Caco-2 (cell line): ENCODE measurements at regions not wholly inside any gene's neighbourhood (a gene's known extent, or its start where the extent isn't known, plus 50 kb on each side); places are given as distances from the start of the nearest gene placed in this dataset.

ENCODE experiments used
- BruUV-seq: library from RNA; stranded (reverse); fragments of 400-500 nt; replicated peaks from 2 replicates; lab custom pipeline; 2021; lab: Mats Ljungman, UMichigan
- CTCF ChIA-PET: fragments of 300-600 bp; sonication (Branson Sonifier 250); formaldehyde crosslinking; loops from one replicate; lab custom pipeline; 2022; ENCODE audit warnings: antibody characterized with exemption; lab: Charles Lee
- POLR2A ChIA-PET: fragments of 300-600 bp; sonication (Branson Sonifier 250); formaldehyde crosslinking; loops from one replicate; lab custom pipeline; 2022; ENCODE audit warnings: antibody characterized with exemption; lab: Charles Lee
- DNase-seq, 2 experiments: peaks; one replicate each; pipeline versions ENCODE4 v3.0.0 to v3.0.0-alpha.2; 2020 to 2022
- H3K27me3 ChIP-seq: replicated peaks from 2 replicates; pipeline ENCODE4 v1.6.0; 2011; ENCODE audit warnings: low read length; ENCODE audit not compliant: control insufficient read depth, insufficient read depth
- H3K36me3 ChIP-seq: 2 replicates; pipeline ENCODE4 v1.5.1; 2011; ENCODE audit warnings: low read length; ENCODE audit not compliant: control insufficient read depth, insufficient read depth
- H3K4me1 ChIP-seq: fragments of 250-450 bp; sonication (Bioruptor Pico); 2 replicates; pipeline ENCODE4 v1.5.1; 2020; ENCODE audit warnings: mild to moderate bottlenecking
- H3K4me3 ChIP-seq: 2 replicates; pipeline ENCODE4 v1.5.1; 2011; ENCODE audit warnings: low read depth, mild to moderate bottlenecking, control low read depth, low read length
- H3K9me3 ChIP-seq: fragments of 250-450 bp; sonication (Bioruptor Pico); 2 replicates; pipeline ENCODE4 v1.5.1; 2020; ENCODE audit warnings: mild to moderate bottlenecking, moderate library complexity
- H3K27ac Mint-ChIP-seq: one replicate; pipeline ENCODE4 v1.8.0; 2022; ENCODE audit warnings: mixed read lengths; ENCODE audit not compliant: unreplicated experiment
- H3K27me3 Mint-ChIP-seq: one replicate; pipeline ENCODE4 v1.8.0; 2022; ENCODE audit warnings: mixed read lengths; ENCODE audit not compliant: insufficient read depth, unreplicated experiment
- H3K36me3 Mint-ChIP-seq: one replicate; pipeline ENCODE4 v1.8.0; 2022; ENCODE audit warnings: mild to moderate bottlenecking, mixed read lengths; ENCODE audit not compliant: insufficient read depth, unreplicated experiment
- H3K4me1 Mint-ChIP-seq: one replicate; pipeline ENCODE4 v1.8.0; 2022; ENCODE audit warnings: low read depth, mixed read lengths; ENCODE audit not compliant: unreplicated experiment
- H3K4me3 Mint-ChIP-seq: one replicate; pipeline ENCODE4 v1.8.0; 2022; ENCODE audit warnings: mild to moderate bottlenecking, moderate library complexity, mixed read lengths; ENCODE audit not compliant: unreplicated experiment
- H3K9me3 Mint-ChIP-seq: one replicate; pipeline ENCODE4 v1.8.0; 2022; ENCODE audit warnings: mixed read lengths; ENCODE audit not compliant: unreplicated experiment
- CTCF ChIP-seq, 2 experiments: fragments of 200-600 bp in 1 of 2; IDR thresholded peaks; 1 replicate in 1 of 2; 2 replicates in 1 of 2; pipeline versions ENCODE4 v1.5.1 to v1.8.0; 2011 to 2022; ENCODE audit warnings: antibody characterized with exemption in 1 of 2, control low read depth in 1 of 2, inconsistent platforms in 1 of 2, low read depth in 1 of 2, low read length in 1 of 2, mild to moderate bottlenecking in 1 of 2, moderate library complexity in 1 of 2; ENCODE audit not compliant: insufficient read depth in 1 of 2, severe bottlenecking in 1 of 2, unreplicated experiment in 1 of 2
- intact Hi-C: fragments of 100-400 bp; cut with micrococcal nuclease; formaldehyde crosslinking; loops from one replicate; pipeline ENCODE4 v1.10.0; 2022; ENCODE audit not compliant: unreplicated experiment

GRCh38 chr18:27746241-27746640, 430.7 kb downstream of the CDH2 start:
- TF ChIP-seq CTCF (IDR thresholded peaks at IDR 0.05; ENCODE audit: insufficient read depth in 1 of 2, low read depth in 1 of 2, low read length in 1 of 2, severe bottlenecking in 1 of 2, unreplicated experiment in 1 of 2) = no peak
- Mint-ChIP-seq H3K4me3 (no peak overlapping the region), H3K9me3 (no peaks in the 10 kb centered on the region), H3K36me3 (no peaks in the 10 kb centered on the region), H3K27me3 (no peaks in the 10 kb centered on the region), H3K27ac (no peak overlapping the region), H3K4me1 (no peaks in the 10 kb centered on the region)
- POLR2A ChIA-PET = no interaction called here
- BruUV-seq = no TSS peak
- Histone ChIP-seq H3K36me3 (no peaks in the 10 kb centered on the region), H3K9me3 (no peaks in the 10 kb centered on the region), H3K27me3 (no peaks in the 10 kb centered on the region), H3K4me1 (no peaks in the 10 kb centered on the region), H3K4me3 (no peak overlapping the region)
- CTCF ChIA-PET = no interaction called here
- intact Hi-C loops = no loop called here
- no peak for DNase-seq

- no peaks in the 10 kb centered on the region for H3K27me3 ChIP-seq
- CTCF ChIA-PET = no interaction called here
- Mint-ChIP-seq H3K27me3 (no peaks in the 10 kb centered on the region), H3K4me3 (no peak overlapping the region), H3K36me3 (no peaks in the 10 kb centered on the region), H3K27ac (no peak overlapping the region), H3K4me1 (no peaks in the 10 kb centered on the region), H3K9me3 (no peaks in the 10 kb centered on the region)
- intact Hi-C loops = no loop called here
- H3K4me1 ChIP-seq = no peaks in the 10 kb centered on the region
- no peak overlapping the region for H3K4me3 ChIP-seq
- TF ChIP-seq CTCF (IDR thresholded peaks at IDR 0.05; ENCODE audit: insufficient read depth in 1 of 2, low read depth in 1 of 2, low read length in 1 of 2, severe bottlenecking in 1 of 2, unreplicated experiment in 1 of 2) = no peak
- DNase-seq = no peak
- POLR2A ChIA-PET = no interaction called here
- no TSS peak for BruUV-seq
- H3K36me3 ChIP-seq = no peaks in the 10 kb centered on the region
- H3K9me3 ChIP-seq = no peaks in the 10 kb centered on the region
These were observed 441.8 kb downstream of the CDH2 start for GRCh38 chr18:27735117-27735516.

GRCh38 chr18:27731211-27731610, 445.7 kb downstream of the CDH2 start:
- no peak overlapping the region for H3K4me3 ChIP-seq
- H3K9me3 ChIP-seq = no peaks in the 10 kb centered on the region
- intact Hi-C loops = no loop called here
- H3K27me3 Mint-ChIP-seq = no peaks in the 10 kb centered on the region
- H3K36me3 ChIP-seq = no peaks in the 10 kb centered on the region
- H3K27me3 ChIP-seq = no peaks in the 10 kb centered on the region
- H3K4me3 Mint-ChIP-seq = no peak overlapping the region
- POLR2A ChIA-PET = no interaction called here
- peaks cover 12% of the 10 kb centered on the region for H3K9me3 Mint-ChIP-seq
- TF ChIP-seq CTCF (IDR thresholded peaks at IDR 0.05; ENCODE audit: insufficient read depth in 1 of 2, low read depth in 1 of 2, low read length in 1 of 2, severe bottlenecking in 1 of 2, unreplicated experiment in 1 of 2) = no peak
- no peaks in the 10 kb centered on the region for H3K36me3 Mint-ChIP-seq
- BruUV-seq = no TSS peak
- no peak for DNase-seq
- H3K27ac Mint-ChIP-seq = no peak overlapping the region
- H3K4me1 Mint-ChIP-seq = no peaks in the 10 kb centered on the region
- CTCF ChIA-PET = no interaction called here
- H3K4me1 ChIP-seq = no peaks in the 10 kb centered on the region
